GM12873 (cell line): ENCODE measurements at regions not wholly inside any gene's neighbourhood (a gene's known extent, or its start where the extent isn't known, plus 50 kb on each side); places are given as distances from the start of the nearest gene placed in this dataset.

Source experiments
- CTCF ChIP-seq: IDR thresholded peaks from 2 replicates; pipeline ENCODE4 v1.5.1; 2012; ENCODE audit warnings: low read depth, mild to moderate bottlenecking, moderate library complexity, low read length, control low read depth; ENCODE audit not compliant: insufficient read depth; ENCODE audit errors: missing control alignments

- no peak for TF ChIP-seq CTCF
Measured at GRCh38 chr13:43991773-43992201, 112.1 kb downstream of the LACC1 start.

- no peak for TF ChIP-seq CTCF
Measured at GRCh38 chr13:43992211-43992610, 112.5 kb downstream of the LACC1 start.

- TF ChIP-seq CTCF = no peak
Measured at GRCh38 chr13:43994999-43995859, 115.5 kb downstream of the LACC1 start.

GRCh38 chr13:43996221-43996620 is 116.5 kb downstream of the LACC1 start:
- no peak for TF ChIP-seq CTCF

GRCh38 chr13:44003481-44003880 is 123.8 kb downstream of the LACC1 start:
- TF ChIP-seq CTCF = no peak

- TF ChIP-seq CTCF = no peak
Measured at GRCh38 chr13:44004878-44005277, 125.2 kb downstream of the LACC1 start.

GRCh38 chr13:44007451-44007850 is 127.7 kb downstream of the LACC1 start:
- no peak for TF ChIP-seq CTCF
